ENCODE measurements at regions not wholly inside any gene's neighbourhood (a gene's known extent, or its start where the extent isn't known, plus 50 kb on each side); places are given as distances from the start of the nearest gene placed in this dataset.

GRCh38 chr22:44588348-44588747 is 90.3 kb upstream of the RTL6 start:
- DNase-seq: no peak
- Histone ChIP-seq H3K4me3 (no peak overlapping the region), H3K36me3 (no peaks in the 10 kb centered on the region), H3K9me3 (no peaks in the 10 kb centered on the region), H3K27me3 (no peaks in the 10 kb centered on the region)

- no peaks in the 10 kb centered on the region for H3K27me3 ChIP-seq
- no peaks in the 10 kb centered on the region for H3K9me3 ChIP-seq
- no peak overlapping the region for H3K4me3 ChIP-seq
- no peaks in the 10 kb centered on the region for H3K36me3 ChIP-seq
- DNase-seq: no peak
Observed at GRCh38 chr22:44587737-44588310, 89.8 kb upstream of the RTL6 start.

- Histone ChIP-seq H3K4me3 (no peak overlapping the region), H3K27me3 (no peaks in the 10 kb centered on the region), H3K9me3 (no peaks in the 10 kb centered on the region), H3K36me3 (no peaks in the 10 kb centered on the region)
- no peak for DNase-seq
Observed at GRCh38 chr22:44586999-44587736, 89.1 kb upstream of the RTL6 start.

GRCh38 chr22:44586351-44586990 is 88.4 kb upstream of the RTL6 start:
- no peaks in the 10 kb centered on the region for H3K36me3 ChIP-seq
- H3K9me3 ChIP-seq: no peaks in the 10 kb centered on the region
- no peak for DNase-seq
- no peak overlapping the region for H3K4me3 ChIP-seq
- H3K27me3 ChIP-seq: no peaks in the 10 kb centered on the region

GRCh38 chr22:44585559-44586350 is 87.7 kb upstream of the RTL6 start:
- Histone ChIP-seq H3K9me3 (no peaks in the 10 kb centered on the region), H3K36me3 (no peaks in the 10 kb centered on the region), H3K27me3 (no peaks in the 10 kb centered on the region), H3K4me3 (no peak overlapping the region)
- DNase-seq: no peak

GRCh38 chr22:44584256-44584902 is 86.3 kb upstream of the RTL6 start:
- Histone ChIP-seq H3K4me3 (no peak overlapping the region), H3K27me3 (no peaks in the 10 kb centered on the region), H3K36me3 (no peaks in the 10 kb centered on the region), H3K9me3 (no peaks in the 10 kb centered on the region)
- DNase-seq: peak; percentile 26

GRCh38 chr22:44583854-44584253 is 85.8 kb upstream of the RTL6 start:
- no peaks in the 10 kb centered on the region for H3K27me3 ChIP-seq
- H3K36me3 ChIP-seq: no peaks in the 10 kb centered on the region
- no peak overlapping the region for H3K4me3 ChIP-seq
- H3K9me3 ChIP-seq: no peaks in the 10 kb centered on the region
- DNase-seq: no peak

- Histone ChIP-seq H3K4me3 (no peak overlapping the region), H3K36me3 (no peaks in the 10 kb centered on the region), H3K9me3 (no peaks in the 10 kb centered on the region), H3K27me3 (no peaks in the 10 kb centered on the region)
- DNase-seq: peak; percentile 45
Observed at GRCh38 chr22:44583061-44583760, 85.2 kb upstream of the RTL6 start.

GRCh38 chr22:44582016-44582415 is 84.0 kb upstream of the RTL6 start:
- no peaks in the 10 kb centered on the region for H3K36me3 ChIP-seq
- H3K27me3 ChIP-seq: no peaks in the 10 kb centered on the region
- no peak overlapping the region for H3K4me3 ChIP-seq
- no peaks in the 10 kb centered on the region for H3K9me3 ChIP-seq
- no peak for DNase-seq

- Histone ChIP-seq H3K9me3 (no peaks in the 10 kb centered on the region), H3K36me3 (no peaks in the 10 kb centered on the region), H3K4me3 (no peak overlapping the region), H3K27me3 (no peaks in the 10 kb centered on the region)
- no peak for DNase-seq
Observed at GRCh38 chr22:44581096-44581435, 83.0 kb upstream of the RTL6 start.

GRCh38 chr22:44580176-44581095 is 82.4 kb upstream of the RTL6 start:
- no peaks in the 10 kb centered on the region for H3K27me3 ChIP-seq
- no peaks in the 10 kb centered on the region for H3K36me3 ChIP-seq

GRCh38 chr22:44578516-44579230 is 80.6 kb upstream of the RTL6 start:
- no peak for DNase-seq
- Histone ChIP-seq H3K9me3 (no peaks in the 10 kb centered on the region), H3K36me3 (no peaks in the 10 kb centered on the region), H3K4me3 (no peak overlapping the region), H3K27me3 (no peaks in the 10 kb centered on the region)

More at GRCh38 chr22:44580176-44581095, 82.4 kb upstream of the RTL6 start:
- Histone ChIP-seq H3K4me3 (no peak overlapping the region), H3K9me3 (no peaks in the 10 kb centered on the region)
- DNase-seq: no peak

- Histone ChIP-seq H3K27me3 (no peaks in the 10 kb centered on the region), H3K9me3 (no peaks in the 10 kb centered on the region), H3K36me3 (no peaks in the 10 kb centered on the region), H3K4me3 (no peak overlapping the region)
- no peak for DNase-seq
Observed at GRCh38 chr22:44578110-44578457, 80.1 kb upstream of the RTL6 start.

GRCh38 chr22:44577391-44578109 is 79.5 kb upstream of the RTL6 start:
- Histone ChIP-seq H3K36me3 (no peaks in the 10 kb centered on the region), H3K9me3 (no peaks in the 10 kb centered on the region), H3K27me3 (no peaks in the 10 kb centered on the region), H3K4me3 (no peak overlapping the region)
- no peak for DNase-seq
